Fibroblast of skin of abdomen (primary cell): ENCODE measurements at regions not wholly inside any gene's neighbourhood (a gene's known extent, or its start where the extent isn't known, plus 50 kb on each side); places are given as distances from the start of the nearest gene placed in this dataset.

Experiments
- DNase-seq: peaks from one replicate; pipeline ENCODE4 v3.0.0-alpha.2; 2013

- peak; percentile 93 for DNase-seq
Observed at GRCh38 chr4:176443117-176443516, 123.4 kb downstream of the SPCS3 start.

DNA sequence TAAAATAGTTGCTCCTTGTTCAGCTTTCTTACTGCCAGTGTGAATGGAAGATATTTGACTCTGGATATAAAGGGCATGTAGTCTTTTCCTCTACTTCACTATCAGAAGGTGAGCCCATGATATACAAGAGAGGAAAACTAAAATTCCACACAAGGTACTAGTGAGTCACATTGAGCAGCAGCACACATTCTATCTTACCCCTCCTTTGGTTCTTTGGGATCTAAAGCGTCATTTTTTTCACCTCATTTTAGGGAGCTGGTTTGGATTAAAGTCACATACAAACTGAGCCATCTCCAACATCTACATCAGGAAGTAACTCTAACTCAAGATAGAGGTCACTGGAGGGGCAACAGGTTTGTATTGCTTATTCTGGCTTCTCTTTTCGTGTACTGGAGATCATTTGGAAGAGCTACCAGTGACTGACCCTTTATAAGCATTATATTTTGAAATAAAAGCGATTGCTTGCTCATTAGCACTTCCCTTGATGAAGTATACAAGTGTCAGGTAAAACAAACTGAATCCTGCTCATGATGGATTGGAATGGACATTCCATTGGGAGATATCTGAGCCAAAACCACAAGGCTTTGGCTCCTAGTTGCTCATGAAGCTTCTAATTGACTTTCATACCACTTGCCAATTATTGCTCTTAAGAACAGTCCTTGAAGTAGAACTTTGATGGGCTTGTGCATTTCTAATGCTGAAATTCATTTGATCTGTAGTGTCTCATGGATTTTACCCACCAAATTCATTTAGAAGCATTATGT, 124.1 kb downstream of the SPCS3 start:
- peak; percentile 77 for DNase-seq

- DNase-seq, result peak; percentile 84
Observed at GRCh38 chr4:176444741-176445140, 125.0 kb downstream of the SPCS3 start.

DNA sequence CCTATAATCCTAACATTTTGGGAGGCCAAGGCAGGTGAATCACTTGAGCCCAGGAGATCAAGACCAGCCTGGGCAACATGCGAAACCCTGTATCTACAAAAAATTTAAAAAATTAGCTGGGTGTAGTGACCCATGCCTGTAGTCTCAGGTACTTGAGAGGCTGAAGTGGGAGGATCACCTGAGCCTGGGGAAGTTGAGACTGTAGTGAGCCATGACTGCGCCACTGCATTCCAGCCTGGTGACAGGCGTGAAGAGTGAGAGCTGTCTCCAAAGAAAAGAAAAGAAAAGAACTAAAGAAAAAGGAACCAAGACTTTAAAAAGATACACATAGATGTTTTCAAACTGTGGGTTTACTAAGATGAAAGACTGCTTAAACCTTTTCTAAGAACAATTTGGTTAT, 129.0 kb downstream of the SPCS3 start:
- no peak for DNase-seq

GRCh38 chr4:176451443-176451842, 131.7 kb downstream of the SPCS3 start:
- no peak for DNase-seq

DNA sequence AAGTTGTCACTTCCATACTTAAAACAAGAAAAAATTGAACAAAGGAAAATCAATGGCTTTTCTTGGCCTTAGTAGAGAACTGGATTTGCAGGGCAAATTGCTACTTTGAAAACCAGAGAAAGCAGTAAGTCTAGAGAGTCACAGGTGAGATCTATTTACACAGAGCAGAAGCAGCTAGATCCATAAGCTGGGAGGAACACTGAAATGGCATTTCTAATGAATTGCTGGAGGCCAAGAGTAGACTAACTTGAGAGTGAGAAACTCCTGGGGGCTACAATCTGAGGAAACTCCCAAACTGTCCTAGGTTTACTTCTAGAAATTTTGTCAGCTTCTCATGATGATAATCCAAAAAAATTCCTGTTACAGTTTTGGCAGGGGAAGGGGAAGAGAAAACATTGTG, 133.3 kb downstream of the SPCS3 start:
- no peak for DNase-seq

GRCh38 chr4:176453658-176454057, 133.9 kb downstream of the SPCS3 start:
- DNase-seq, result no peak

DNA sequence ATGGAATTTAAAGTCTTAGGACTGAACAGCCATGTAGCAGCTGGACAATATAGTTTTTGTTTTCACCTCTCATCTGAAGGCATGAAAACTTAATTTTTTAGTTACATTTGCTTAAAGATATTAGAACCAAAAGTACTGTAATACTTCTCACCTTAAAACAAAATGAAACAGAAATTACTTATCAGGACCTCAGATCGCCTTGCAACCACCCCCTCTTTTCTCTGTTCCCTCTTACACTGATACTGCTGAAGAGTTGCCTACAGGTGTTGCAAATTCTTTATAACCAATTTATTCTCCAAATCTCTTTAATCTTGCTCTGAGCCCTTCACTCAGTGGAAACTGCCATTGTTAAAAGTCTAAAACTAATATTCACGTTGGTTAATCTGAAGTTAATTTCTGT, 145.0 kb downstream of the SPCS3 start:
- DNase-seq, result no peak

DNA sequence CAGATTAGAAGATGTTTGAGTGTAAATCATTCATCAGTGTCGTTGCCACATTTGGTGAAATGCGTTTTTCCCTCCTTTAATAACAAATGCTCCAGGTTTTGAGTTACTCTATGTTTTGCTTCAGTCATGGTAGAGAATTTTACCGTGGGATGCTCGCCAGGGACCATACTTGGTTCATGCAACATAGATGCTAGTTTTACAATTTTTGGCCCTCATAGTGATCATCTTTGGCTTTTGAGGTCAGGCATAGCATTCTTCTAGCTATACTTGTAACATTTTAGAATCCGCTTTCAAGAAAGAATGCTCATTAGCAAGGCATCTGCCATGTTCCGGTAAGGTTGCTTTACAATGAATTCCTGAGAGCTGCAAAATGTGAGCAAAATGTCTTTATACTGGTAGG, 147.2 kb downstream of the SPCS3 start:
- peak; percentile 91 for DNase-seq

GRCh38 chr4:176469546-176469945, 149.8 kb downstream of the SPCS3 start:
- DNase-seq, result no peak

- DNase-seq, result no peak
Observed at GRCh38 chr4:176470671-176471070, 150.9 kb downstream of the SPCS3 start.

- no peak for DNase-seq
Observed at GRCh38 chr4:176475067-176475466, 155.3 kb downstream of the SPCS3 start.

GRCh38 chr4:176478076-176478475, 158.3 kb downstream of the SPCS3 start:
- no peak for DNase-seq

DNA sequence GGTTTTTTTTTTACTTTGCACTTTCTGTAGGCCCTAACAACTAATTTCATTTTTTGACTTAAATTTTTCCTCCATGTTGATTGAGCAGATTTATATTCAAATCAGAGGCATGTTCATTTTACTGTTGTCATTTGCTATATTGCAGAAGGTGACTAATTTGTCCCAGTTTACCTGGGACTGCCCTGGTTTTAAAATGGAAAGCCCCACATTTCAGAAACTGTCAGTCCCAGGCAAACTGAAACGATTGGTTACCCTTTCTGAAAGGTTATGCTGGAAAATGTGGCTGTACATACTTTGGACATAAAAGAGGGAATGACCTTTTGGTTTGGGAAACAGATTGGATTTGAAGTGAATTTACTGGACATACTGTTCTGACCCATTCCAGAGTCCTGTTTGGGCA, 160.0 kb downstream of the SPCS3 start:
- DNase-seq, result no peak

GRCh38 chr4:176482972-176483371, 163.2 kb downstream of the SPCS3 start:
- no peak for DNase-seq

DNA sequence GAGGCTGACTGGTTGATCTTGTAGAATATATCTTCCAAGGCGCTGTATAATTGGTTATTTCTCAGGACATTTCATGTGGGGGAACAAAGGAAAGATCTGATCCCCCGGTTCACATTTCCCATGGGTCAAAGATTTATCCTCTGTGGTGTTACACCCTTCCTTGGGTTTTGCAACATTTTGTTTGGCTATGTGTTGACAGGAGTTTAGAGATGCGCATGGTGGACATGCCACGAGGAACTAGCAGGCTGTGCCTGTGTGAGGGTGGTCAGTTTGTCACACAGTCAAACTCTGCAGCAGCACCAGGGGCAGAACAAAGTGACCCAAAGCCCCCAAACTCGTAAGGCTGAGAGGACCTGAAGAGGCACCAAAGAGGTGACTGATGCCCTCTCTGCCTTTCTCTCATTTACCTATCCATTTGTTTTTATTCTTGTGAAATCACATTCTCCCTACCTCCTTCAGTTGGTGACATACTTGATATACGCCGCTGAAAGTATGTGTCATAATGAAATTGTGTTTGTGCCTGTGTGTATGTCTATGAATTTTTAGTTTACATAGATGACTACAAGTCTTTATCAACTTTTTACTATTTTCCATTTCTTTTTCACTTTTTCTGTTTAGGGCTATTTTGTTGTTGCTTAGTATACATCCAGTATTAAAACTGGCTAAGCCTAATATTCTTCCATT, 164.7 kb downstream of the SPCS3 start:
- DNase-seq, result no peak

GRCh38 chr4:176489001-176489400, 169.2 kb downstream of the SPCS3 start:
- no peak for DNase-seq

DNA sequence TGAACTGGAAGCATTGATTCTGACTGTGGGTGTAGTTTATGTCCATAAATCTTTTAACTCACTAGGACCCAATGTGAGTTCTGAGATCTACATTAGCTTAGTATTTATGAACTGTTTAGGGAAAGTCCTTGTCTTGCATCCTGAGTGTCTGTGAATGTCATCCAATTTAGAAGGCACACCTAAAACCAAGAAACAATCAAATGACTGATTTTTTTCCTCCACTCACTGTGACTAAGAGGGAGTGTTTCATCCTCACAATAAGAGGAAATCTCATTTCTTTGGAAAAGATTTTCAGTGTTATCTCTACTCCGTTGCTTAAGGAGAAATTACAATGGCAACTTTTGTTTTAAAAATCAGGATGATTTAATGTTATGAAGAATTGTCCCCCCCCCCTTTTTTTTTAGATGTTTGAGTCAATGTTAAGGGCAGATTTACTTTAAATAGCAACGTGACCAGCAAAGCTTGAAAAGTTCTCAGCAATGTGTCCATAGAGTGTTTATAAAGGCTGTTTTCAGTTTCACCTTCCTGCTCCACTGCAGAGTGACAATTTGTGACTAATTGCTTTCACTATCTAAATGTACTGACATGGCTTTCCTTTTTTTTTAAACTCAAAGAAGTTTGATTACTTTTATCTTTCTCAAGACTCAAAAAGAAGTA, 173.0 kb downstream of the SPCS3 start:
- no peak for DNase-seq

- peak; percentile 43 for DNase-seq
Observed at GRCh38 chr4:176498617-176499256, 179.0 kb downstream of the SPCS3 start.

DNA sequence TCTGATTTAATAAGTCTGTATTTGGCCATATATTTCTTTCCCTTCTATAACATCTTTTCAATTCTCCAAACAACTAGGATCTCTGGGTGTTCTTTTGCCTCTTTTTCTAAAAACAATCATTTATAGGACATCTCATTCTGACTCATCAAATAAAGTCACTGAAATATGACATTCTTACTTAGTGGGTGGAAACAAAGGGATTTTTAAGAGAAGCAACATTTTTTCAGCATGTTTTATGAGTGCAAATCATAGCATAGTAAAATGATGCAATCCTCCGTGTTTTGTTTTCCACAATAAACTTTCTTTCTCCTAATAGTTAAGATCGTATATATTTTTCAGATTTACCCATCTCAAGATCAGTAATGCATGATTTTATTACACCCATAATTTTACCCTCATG, 179.8 kb downstream of the SPCS3 start:
- DNase-seq, result peak; percentile 75

DNA sequence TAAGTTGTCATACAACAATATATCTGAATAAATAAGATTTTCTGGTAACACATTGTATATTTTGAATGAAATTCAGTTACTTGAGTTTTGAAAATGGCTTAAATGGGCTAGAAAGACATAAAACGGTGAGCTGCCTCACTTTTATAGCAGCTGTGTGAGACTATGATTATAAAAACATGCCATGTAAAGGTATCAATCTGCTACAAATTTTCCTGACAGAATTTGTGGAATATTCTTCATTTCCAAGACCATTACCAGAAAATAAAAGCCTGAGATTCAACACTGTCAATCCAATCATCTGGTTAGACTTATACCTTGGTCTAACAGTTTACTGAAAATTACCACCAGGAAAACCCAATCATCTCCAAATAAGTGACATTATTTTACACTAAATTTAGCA, 181.1 kb downstream of the SPCS3 start:
- DNase-seq, result no peak

- DNase-seq, result no peak
Observed at GRCh38 chr4:176504118-176504517, 184.4 kb downstream of the SPCS3 start.

DNA sequence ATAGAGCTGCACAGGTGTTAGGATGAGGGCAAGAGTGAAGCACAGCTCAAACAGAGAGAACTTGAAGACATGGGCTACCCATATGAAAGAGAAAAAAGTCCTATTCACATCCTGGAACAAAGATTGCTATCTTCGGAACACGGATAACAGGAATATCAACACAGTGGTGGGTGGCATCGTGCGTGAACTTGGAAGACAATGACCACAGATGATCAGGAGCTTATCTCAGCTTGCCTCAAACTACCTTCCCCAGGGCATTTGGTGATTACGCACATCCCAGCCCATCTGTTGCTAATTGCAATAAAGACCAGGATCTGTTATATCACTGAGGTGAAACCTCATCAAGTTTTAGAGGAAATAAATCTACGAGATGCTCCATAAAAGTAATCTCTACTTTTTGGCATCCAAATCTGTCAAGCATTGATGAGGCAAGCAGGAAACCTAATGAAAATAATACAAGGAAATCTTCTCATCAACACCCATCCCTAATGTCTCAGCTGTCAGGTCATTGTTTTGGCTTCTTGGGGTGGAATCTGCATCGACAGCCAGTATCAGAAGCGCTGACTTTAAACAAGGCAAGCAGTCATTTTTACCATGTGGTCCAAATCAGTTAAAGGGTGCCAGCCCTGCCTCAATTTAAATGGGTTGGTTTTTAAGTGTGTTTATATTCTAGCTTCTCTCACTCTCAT, 188.2 kb downstream of the SPCS3 start:
- DNase-seq, result no peak
